CD4-positive, alpha-beta T cell treated with Interleukin-17A for 1 hour (primary cell): ENCODE measurements at regions not wholly inside any gene's neighbourhood (a gene's known extent, or its start where the extent isn't known, plus 50 kb on each side); places are given as distances from the start of the nearest gene placed in this dataset.
A peak's percentile ranks its signal among the peaks of the same experiment; 100 is the strongest.
"Not testable (repeated sequence)": the region's sequence is repeated elsewhere in the genome, so short reads cannot be mapped to it uniquely, and the experiment has no call there.

Experiments used
- DNase-seq: peaks from one replicate; pipeline ENCODE4 v3.0.0-alpha.2; 2020

GRCh38 chr10:22158426-22158825 lies 59.4 kb downstream of the EBLN1 start:
- no peak for DNase-seq

GRCh38 chr10:22156750-22157149 lies 61.1 kb downstream of the EBLN1 start:
- DNase-seq = no peak

DNA sequence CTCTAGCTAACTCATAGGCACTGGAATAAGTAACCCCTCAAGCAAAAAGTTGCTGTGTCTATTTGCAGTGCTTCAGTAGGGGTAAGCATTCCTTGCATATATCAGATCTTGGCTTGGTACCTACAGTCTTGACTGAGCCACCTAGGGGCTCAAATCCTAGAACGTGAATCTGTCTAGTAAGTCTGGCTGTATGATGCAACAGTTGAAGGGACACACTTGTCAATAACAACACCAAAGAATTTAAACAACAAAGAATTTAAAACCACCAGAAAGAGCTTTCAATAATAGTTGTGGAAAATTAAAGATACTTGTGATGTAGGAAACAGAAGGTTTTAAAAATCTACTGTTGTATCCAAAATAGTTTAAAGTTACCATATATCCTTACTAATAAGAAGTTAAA lies 65.4 kb downstream of the EBLN1 start:
- no peak for DNase-seq

GRCh38 chr10:22150842-22151241 lies 67.0 kb downstream of the EBLN1 start:
- no peak for DNase-seq

DNA sequence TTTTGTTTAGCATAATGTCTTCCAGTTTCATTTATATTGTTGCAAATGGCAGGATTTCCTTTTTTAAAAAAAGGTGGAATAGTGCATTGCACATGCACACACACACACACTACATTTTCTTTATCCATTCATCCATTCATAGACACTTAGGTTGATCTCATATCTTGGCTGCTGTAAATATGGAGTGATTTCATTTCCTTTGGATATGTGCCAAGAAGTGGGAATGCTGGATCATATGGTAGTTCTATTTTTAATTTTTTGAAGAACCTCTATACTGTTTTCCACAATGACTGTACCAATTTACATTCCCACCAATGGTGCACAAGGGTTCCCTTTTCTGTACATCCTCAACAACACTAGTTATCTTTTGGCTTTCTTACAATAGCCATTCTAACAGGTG lies 68.9 kb downstream of the EBLN1 start:
- no peak for DNase-seq

- not testable (repeated sequence) for DNase-seq
Measured at GRCh38 chr10:22145873-22146272, 71.9 kb downstream of the EBLN1 start.

DNA sequence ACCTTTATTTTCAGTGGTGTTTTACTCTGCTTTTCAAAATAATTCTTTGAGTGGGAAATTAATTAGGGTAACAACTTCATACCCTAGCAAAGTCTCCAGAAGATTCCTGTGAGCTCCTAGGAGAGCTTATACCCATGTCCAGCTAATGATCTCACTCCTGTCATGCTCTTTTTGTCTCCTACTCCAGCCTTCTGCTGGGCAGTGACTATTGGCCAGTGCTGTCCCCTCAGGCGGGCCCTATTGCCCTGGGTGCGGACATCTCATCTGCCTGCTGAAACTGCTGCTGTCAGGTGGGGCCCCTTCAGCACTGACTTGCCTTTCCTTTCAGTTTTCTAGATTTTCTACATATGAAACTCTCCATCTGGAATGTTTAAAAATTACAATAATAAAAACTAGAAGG lies 80.3 kb downstream of the EBLN1 start:
- DNase-seq = no peak

DNA sequence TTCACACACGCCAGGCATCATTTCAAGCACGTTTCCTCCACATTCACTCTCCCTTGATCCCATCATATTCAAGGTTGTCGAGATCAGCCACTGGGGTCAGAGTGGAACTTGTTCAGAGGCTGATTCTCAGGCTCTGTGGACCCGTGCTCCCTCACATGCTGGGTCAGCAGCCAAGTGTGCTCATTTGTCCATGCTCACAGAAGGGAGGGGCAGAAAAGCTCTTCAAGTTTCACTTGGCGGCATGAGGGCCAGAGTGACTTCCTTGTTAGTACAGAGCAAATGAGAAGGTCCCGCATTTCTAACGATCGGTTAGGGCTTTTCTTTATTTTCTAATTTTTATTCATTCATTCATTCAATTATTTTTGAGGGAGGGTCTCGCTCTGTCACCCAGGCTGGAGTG lies 82.2 kb downstream of the EBLN1 start:
- no peak for DNase-seq

- DNase-seq = peak; percentile 2
Measured at GRCh38 chr10:22133749-22134624, 83.8 kb downstream of the EBLN1 start.

DNA sequence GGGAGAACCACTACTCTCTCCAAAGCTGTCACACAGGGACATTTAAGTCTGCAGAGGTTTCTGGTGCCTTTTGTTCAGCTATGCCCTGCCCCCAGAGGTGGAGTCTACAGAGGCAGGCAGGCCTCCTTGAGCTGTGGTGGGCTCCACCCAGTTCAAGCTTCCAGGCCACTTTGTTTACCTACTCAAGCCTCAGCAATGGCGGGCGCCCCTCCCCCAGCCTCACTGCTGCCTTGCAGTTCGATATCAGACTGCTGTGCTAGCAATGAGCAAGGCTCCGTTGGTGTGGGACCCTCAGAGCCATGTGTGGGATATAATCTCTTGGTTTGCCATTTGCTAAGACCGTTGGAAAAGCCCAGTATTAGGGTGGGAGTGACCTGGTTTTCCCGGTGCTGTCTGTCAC lies 87.0 kb downstream of the EBLN1 start:
- not testable (repeated sequence) for DNase-seq

- DNase-seq = not testable (repeated sequence)
Measured at GRCh38 chr10:22129612-22130011, 88.2 kb downstream of the EBLN1 start.

DNA sequence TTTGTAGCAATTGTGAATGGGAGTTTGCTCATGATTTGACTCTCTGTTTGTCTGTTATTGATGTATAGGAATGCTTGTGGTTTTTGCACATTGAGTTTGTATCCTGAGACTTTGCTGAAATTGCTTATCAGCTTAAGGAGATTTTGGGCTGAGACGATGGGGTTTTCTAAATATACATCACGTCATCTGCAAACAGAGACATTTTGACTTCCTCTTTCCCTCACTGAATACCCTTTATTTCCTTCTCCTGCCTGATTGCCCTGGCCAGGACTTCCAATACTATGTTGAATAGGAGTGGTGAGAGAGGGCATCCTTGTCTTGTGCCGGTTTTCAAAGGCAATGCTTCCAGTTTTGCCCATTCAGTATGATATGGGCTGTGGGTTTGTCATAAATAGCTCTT lies 96.6 kb downstream of the EBLN1 start:
- DNase-seq = not testable (repeated sequence)

- not testable (repeated sequence) for DNase-seq
Measured at GRCh38 chr10:22120072-22120471, 97.7 kb downstream of the EBLN1 start.

- not testable (repeated sequence) for DNase-seq
Measured at GRCh38 chr10:22119575-22119974, 98.2 kb downstream of the EBLN1 start.

- DNase-seq = no peak
Measured at GRCh38 chr10:22111705-22112104, 106.1 kb downstream of the EBLN1 start.

- no peak for DNase-seq
Measured at GRCh38 chr10:22111260-22111659, 106.6 kb downstream of the EBLN1 start.

- DNase-seq = no peak
Measured at GRCh38 chr10:22110761-22111160, 107.1 kb downstream of the EBLN1 start.

GRCh38 chr10:22105270-22105669 lies 101.7 kb upstream of the DNAJC1 start:
- no peak for DNase-seq

GRCh38 chr10:22103701-22104470 lies 100.4 kb upstream of the DNAJC1 start:
- DNase-seq = peak; percentile 5

- no peak for DNase-seq
Measured at GRCh38 chr10:22097696-22098095, 94.2 kb upstream of the DNAJC1 start.

DNA sequence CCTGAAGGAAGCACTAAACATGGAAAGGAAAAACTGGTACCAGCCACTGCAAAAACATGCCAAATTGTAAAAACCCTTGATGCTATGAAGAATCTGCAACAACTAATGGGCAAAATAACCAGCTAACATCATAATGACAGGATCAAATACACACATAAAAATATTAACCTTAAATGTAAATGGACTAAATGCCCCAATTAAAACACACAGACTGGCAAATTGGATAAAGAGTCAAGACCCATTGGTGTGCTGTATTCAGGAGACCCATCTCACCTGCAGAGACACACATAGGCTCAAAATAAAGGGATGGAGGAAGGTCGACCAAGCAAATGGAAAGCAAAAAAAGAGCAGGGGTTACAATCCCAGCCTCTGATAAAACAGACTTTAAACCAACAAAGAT lies 87.7 kb upstream of the DNAJC1 start:
- DNase-seq = not testable (repeated sequence)

DNA sequence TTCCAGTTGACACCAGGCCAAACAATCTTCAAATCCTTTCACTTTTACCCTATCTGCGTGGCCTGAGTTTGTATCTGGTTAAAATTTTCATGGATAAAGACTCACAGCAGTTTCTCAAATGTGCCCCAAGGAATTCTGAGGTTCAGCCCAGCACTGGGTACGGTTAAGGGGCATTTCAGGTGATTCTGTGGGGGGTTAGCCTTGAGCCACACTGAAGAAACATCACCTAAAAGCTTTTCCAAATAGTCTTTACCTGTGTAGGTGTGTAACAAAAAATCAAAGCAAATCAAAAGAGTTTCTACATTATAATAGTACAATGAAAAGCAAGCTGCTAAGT lies 83.8 kb upstream of the DNAJC1 start:
- DNase-seq = no peak

GRCh38 chr10:22086730-22087401 lies 83.3 kb upstream of the DNAJC1 start:
- no peak for DNase-seq

GRCh38 chr10:22079921-22080320 lies 76.4 kb upstream of the DNAJC1 start:
- DNase-seq = not testable (repeated sequence)
